ENCODE measurements at regions not wholly inside any gene's neighbourhood (a gene's known extent, or its start where the extent isn't known, plus 50 kb on each side); places are given as distances from the start of the nearest gene placed in this dataset.

DNA sequence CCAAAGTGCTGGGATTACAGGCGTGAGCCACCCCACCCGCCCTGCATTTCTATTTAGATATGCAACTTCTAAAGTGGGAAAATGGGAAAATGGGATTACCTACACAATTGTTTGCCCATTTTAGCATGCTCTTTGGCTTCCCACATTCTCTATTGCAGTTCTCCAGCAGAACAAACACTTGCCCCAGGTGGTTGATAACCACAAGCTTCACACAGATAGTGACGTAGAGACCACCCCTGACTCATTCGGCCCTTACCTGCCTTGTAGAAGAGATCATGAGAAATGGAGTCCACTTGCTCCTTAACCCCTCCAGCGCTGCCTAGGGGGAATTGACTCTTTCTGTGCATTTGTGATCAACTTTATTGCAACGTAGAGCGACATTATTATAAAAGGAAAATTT is 83.2 kb upstream of the RAP2B start:
- Histone ChIP-seq H3K4me2 (ENCODE audit: low read length) (no peak overlapping the region), H3K27me3 (ENCODE audit: insufficient read depth, low read length) (no peaks in the 10 kb centered on the region), H3K4me1 (ENCODE audit: control insufficient read depth in 1 of 2, insufficient read depth in 2 of 2, low read length in 2 of 2) (peaks cover 8 to 11% of the 10 kb centered on the region in 2 experiments), H3K9me2 (ENCODE audit: insufficient read depth) (no peaks in the 10 kb centered on the region), H2AFZ (ENCODE audit: low read depth, low read length, poor library complexity, severe bottlenecking) (no peak overlapping the region), H3K36me3 (ENCODE audit: control insufficient read depth in 1 of 2, insufficient read depth in 2 of 2, low read length in 2 of 2) (no peaks in the 10 kb centered on the region), H4K20me1 (ENCODE audit: insufficient read depth) (no peaks in the 10 kb centered on the region), H3K9me3 (ENCODE audit: control insufficient read depth in 1 of 2, insufficient read depth in 1 of 2, low read depth in 1 of 2, low read length in 2 of 2) (no peaks in the 10 kb centered on the region), H3K79me2 (ENCODE audit: insufficient read depth, low read length) (no peaks in the 10 kb centered on the region), H3K4me3 (replicated peaks in 1 of 2; ENCODE audit: low read depth in 1 of 2, low read length in 2 of 2) (no peak overlapping the region), H3K27ac (ENCODE audit: low read depth, low read length) (no peak overlapping the region), H3K9ac (ENCODE audit: low read length) (no peak overlapping the region)
- CTCF ChIA-PET, result no interaction called here
- TF ChIP-seq, protein P1, sequence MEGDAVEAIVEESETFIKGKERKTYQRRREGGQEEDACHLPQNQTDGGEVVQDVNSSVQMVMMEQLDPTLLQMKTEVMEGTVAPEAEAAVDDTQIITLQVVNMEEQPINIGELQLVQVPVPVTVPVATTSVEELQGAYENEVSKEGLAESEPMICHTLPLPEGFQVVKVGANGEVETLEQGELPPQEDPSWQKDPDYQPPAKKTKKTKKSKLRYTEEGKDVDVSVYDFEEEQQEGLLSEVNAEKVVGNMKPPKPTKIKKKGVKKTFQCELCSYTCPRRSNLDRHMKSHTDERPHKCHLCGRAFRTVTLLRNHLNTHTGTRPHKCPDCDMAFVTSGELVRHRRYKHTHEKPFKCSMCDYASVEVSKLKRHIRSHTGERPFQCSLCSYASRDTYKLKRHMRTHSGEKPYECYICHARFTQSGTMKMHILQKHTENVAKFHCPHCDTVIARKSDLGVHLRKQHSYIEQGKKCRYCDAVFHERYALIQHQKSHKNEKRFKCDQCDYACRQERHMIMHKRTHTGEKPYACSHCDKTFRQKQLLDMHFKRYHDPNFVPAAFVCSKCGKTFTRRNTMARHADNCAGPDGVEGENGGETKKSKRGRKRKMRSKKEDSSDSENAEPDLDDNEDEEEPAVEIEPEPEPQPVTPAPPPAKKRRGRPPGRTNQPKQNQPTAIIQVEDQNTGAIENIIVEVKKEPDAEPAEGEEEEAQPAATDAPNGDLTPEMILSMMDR (IDR thresholded peaks at IDR 0.05 in 2 of 3, conservative IDR thresholded peaks at IDR 0.05 in 1 of 3; ENCODE audit: borderline replicate concordance in 1 of 3, insufficient read depth in 1 of 3, low read depth in 2 of 3, low read length in 2 of 3), result no peak
- TF ChIP-seq SIN3A (IDR thresholded peaks at IDR 0.05; ENCODE audit: low read depth), result no peak
- no peak for TF ChIP-seq EZH2 (IDR thresholded peaks at IDR 0.05)
- no peak for TF ChIP-seq MAX (IDR thresholded peaks at IDR 0.05)
- TF ChIP-seq CEBPB (IDR thresholded peaks at IDR 0.05; ENCODE audit: low read depth), result no peak
- TF ChIP-seq SP1 (IDR thresholded peaks at IDR 0.05; ENCODE audit: low read depth), result no peak
- TF ChIP-seq, protein P2, sequence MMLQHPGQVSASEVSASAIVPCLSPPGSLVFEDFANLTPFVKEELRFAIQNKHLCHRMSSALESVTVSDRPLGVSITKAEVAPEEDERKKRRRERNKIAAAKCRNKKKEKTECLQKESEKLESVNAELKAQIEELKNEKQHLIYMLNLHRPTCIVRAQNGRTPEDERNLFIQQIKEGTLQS (IDR thresholded peaks at IDR 0.05), result no peak
- TF ChIP-seq POLR2A (IDR thresholded peaks at IDR 0.05; ENCODE audit: borderline replicate concordance, extremely low read depth, insufficient read depth, insufficient read length), result no peak
- TF ChIP-seq EGR1 (IDR thresholded peaks at IDR 0.05; ENCODE audit: low read depth), result no peak
- no peak for TF ChIP-seq FOSL1 (IDR thresholded peaks at IDR 0.05; ENCODE audit: low read depth)
- no peak for TF ChIP-seq JUND (IDR thresholded peaks at IDR 0.05)
- BruUV-seq (replicated peaks), result no TSS peak
- POLR2A ChIA-PET, result no interaction called here
- RAD21 ChIA-PET (ENCODE audit: low non-redundant PET in 1 of 2, low total read pairs in 2 of 2, uncharacterized antibody in 2 of 2, unreplicated experiment in 2 of 2), result no interaction called here
- DNase-seq (ENCODE audit: low read depth, low spot score), result no peak
- intact Hi-C loops (cut with micrococcal nuclease), result no loop called here
- no peak for ATAC-seq
